SK-N-SH treated with all-trans-retinoic acid at 6 μM for 48 hours (cell line): ENCODE measurements at regions not wholly inside any gene's neighbourhood (a gene's known extent, or its start where the extent isn't known, plus 50 kb on each side); places are given as distances from the start of the nearest gene placed in this dataset.

ENCODE experiments used
- ARNTL ChIP-seq: fragments of 450-650 bp; formaldehyde crosslinking; IDR thresholded peaks from 2 replicates; pipeline ENCODE4 v1.5.0; 2020; ENCODE audit warnings: low read depth, mild to moderate bottlenecking, moderate library complexity, borderline replicate concordance
- CSRNP3 ChIP-seq: fragments of 250-450 bp; sonication (Bioruptor Pico); IDR thresholded peaks from 2 replicates; pipeline ENCODE4 v1.5.1; 2021; ENCODE audit warnings: mild to moderate bottlenecking, moderate library complexity
- ESRRG ChIP-seq: fragments of 250-450 bp; sonication (Bioruptor Pico); IDR thresholded peaks from 2 replicates; pipeline ENCODE4 v1.6.1; 2021; ENCODE audit warnings: mild to moderate bottlenecking
- OSR1 ChIP-seq: fragments of 250-450 bp; sonication (Bioruptor Pico); IDR thresholded peaks from 2 replicates; pipeline ENCODE4 v1.8.0; 2022; ENCODE audit warnings: moderate library complexity, mild to moderate bottlenecking, inconsistent platforms
- RARB ChIP-seq: fragments of 250-450 bp; sonication (Bioruptor Pico); IDR thresholded peaks from 2 replicates; pipeline ENCODE4 v1.8.0; 2021; ENCODE audit warnings: mild to moderate bottlenecking, moderate library complexity
- TCF4 ChIP-seq: fragments of 250-450 bp; sonication (Bioruptor Pico); IDR thresholded peaks from 2 replicates; pipeline ENCODE4 v1.8.0; 2021; ENCODE audit warnings: mild to moderate bottlenecking, moderate library complexity, borderline replicate concordance
- ZFP3 ChIP-seq: fragments of 250-450 bp; sonication (Bioruptor Pico); IDR thresholded peaks from 2 replicates; pipeline ENCODE4 v1.5.0; 2020; ENCODE audit warnings: mild to moderate bottlenecking, moderate library complexity
- ZNF70 ChIP-seq: fragments of 450-650 bp; formaldehyde crosslinking; IDR thresholded peaks from 2 replicates; pipeline ENCODE4 v1.5.0; 2020; ENCODE audit warnings: mild to moderate bottlenecking, moderate library complexity
- ZNF8 ChIP-seq: fragments of 450-650 bp; formaldehyde crosslinking; IDR thresholded peaks from 2 replicates; pipeline ENCODE4 v1.5.0; 2020; ENCODE audit warnings: mild to moderate bottlenecking, moderate library complexity
- TF ChIP-seq, protein P1 (sequence below): fragments of 250-450 bp; sonication (Bioruptor Pico); IDR thresholded peaks from 2 replicates; pipeline ENCODE4 v1.5.1; 2020; ENCODE audit warnings: low read depth, mild to moderate bottlenecking, moderate library complexity

- TF ChIP-seq ZNF8, result no peak
- TF ChIP-seq OSR1 (CRISPR knock-in tag), result no peak
- TF ChIP-seq TCF4 (CRISPR knock-in tag), result no peak
- TF ChIP-seq ARNTL (CRISPR knock-in tag), result no peak
- TF ChIP-seq, protein P1, sequence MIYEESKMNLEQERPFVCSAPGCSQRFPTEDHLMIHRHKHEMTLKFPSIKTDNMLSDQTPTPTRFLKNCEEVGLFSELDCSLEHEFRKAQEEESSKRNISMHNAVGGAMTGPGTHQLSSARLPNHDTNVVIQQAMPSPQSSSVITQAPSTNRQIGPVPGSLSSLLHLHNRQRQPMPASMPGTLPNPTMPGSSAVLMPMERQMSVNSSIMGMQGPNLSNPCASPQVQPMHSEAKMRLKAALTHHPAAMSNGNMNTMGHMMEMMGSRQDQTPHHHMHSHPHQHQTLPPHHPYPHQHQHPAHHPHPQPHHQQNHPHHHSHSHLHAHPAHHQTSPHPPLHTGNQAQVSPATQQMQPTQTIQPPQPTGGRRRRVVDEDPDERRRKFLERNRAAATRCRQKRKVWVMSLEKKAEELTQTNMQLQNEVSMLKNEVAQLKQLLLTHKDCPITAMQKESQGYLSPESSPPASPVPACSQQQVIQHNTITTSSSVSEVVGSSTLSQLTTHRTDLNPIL (CRISPR knock-in tag), result no peak
- no peak for TF ChIP-seq ZNF70
- no peak for TF ChIP-seq ESRRG (CRISPR knock-in tag)
- TF ChIP-seq RARB (CRISPR knock-in tag), result no peak
- TF ChIP-seq CSRNP3, result no peak
- no peak for TF ChIP-seq ZFP3 (CRISPR knock-in tag)
Observed at GRCh38 chr10:83037653-83038052, 1101.7 kb upstream of the GHITM start.
